HG03571 (cell line): ENCODE measurements at regions not wholly inside any gene's neighbourhood (a gene's known extent, or its start where the extent isn't known, plus 50 kb on each side); places are given as distances from the start of the nearest gene placed in this dataset.

ENCODE experiments used
- ATAC-seq: cut with Tn5 transposase; IDR thresholded peaks from one replicate; pipeline ENCODE4 v1.9.1; 2021; ENCODE audit not compliant: unreplicated experiment

- ATAC-seq: no peak
Observed at GRCh38 chr9:71383308-71383940, 262.0 kb upstream of the TRPM3 start.

- no peak for ATAC-seq
Observed at GRCh38 chr9:71368157-71368556, 246.7 kb upstream of the TRPM3 start.

DNA sequence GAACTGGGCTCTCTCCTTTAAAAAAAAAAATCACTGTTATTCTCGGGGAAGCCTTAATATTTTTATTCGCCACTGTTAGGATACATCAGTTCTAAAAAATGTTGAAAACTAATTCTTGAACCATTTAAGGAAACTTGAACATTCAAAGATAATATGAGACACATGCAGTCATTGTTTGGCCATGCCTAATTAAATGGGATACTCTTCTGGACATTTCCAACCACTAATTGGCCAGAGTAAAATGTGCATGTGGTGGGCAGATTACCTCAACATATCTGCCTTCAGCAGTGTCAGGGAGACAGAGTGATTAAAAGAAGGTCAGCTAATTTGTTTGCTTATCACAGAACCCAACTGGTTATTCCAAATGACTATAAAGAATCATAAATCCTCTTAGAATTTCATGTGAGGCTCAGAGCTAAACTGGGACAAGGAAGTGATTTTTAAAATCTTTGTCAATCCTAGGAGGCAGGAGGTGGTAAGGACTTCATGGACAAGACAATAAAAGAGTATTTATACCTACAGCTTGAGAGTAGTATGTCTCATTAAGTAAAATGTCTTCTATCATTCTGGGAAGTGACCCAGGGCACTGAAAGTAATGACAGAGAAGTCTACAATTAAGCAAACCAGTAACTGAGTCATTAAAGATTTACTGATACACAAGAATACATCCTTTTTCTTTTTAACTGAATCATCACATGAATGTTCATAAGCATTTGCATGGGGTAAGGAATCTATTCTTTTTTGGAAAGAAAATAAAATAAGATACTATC lies 242.9 kb upstream of the TRPM3 start:
- no peak for ATAC-seq

- ATAC-seq: no peak
Observed at GRCh38 chr9:71363286-71363961, 242.0 kb upstream of the TRPM3 start.

- ATAC-seq: no peak
Observed at GRCh38 chr9:71361357-71361756, 239.9 kb upstream of the TRPM3 start.

DNA sequence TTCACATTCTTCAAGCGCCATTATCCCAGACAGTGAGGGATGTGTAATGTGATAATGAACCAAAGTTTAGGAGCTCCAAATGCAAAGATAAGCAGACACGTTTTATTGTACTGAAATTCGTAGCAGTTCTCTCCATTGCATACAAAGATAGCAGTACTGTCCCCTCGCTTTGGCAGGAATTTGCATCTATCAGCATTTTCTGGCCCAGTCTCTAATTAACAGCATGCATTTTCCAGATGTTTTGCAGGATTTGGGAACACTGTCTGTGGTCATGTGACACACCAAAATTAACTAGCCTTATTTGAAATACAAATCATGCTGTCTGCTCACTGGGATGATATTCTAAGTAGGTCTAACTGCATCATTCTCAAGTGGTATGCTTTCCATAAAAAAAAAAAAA lies 235.9 kb upstream of the TRPM3 start:
- no peak for ATAC-seq

DNA sequence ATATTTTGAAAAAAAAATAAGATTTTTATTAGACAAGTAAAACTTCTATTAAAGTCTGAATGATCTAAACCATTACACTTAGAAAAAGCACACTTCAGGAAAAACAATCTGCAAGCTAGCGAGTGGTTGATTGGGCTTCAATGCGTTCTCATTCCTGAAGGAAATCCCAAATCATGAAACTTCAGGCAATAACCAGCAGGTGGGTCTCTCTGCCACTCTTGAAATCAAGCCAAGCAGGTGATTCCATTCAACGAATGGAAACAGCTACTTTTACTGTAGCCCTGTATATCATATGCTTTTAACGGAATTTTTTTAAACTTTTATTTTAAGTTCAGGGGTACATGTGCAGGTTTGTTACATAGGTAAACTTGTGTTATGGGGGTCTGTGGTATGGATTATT lies 234.5 kb upstream of the TRPM3 start:
- ATAC-seq: no peak

GRCh38 chr9:71353720-71354119 lies 232.3 kb upstream of the TRPM3 start:
- ATAC-seq: no peak

DNA sequence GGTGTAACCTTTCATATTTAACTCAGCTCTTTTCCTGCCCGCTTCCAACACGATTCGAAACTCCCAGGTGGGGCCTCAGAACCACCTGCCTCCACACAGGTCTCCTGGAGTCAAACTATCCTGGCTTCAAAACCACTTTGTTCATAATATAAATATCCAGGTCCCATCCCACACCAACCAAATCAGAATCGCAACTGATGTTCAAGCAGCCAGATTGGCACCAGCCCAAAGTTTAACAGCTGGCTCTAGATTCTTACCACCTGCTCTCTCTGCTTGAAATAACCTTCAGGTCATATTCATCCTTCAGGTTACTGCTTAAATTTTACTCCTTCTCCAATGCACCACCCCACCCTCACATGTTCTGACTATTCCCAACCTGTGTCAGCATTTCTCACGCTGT lies 231.4 kb upstream of the TRPM3 start:
- ATAC-seq: no peak

GRCh38 chr9:71349218-71349617 lies 227.8 kb upstream of the TRPM3 start:
- ATAC-seq: no peak

- ATAC-seq: no peak
Observed at GRCh38 chr9:71333321-71333720, 211.9 kb upstream of the TRPM3 start.

DNA sequence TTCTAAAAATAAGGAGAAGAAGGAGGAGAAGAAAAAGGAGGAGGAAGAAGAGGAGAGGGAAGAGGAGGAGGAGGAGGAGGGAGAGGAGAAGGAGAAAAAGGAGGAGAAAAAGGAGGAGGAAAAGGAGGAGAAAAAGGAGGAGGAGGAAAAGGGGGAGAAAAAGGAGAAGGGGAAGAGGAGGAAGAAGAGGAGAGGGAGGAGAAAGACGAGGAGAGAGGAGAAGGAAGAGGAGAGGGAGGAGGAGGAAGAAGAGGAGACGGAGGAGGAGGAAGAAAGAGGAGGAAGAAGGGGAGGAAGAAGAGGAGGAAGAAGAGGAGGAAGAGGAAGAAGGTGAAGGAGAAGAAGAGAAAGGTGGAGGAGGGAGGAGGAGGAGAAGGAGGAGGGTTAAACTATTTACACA lies 210.2 kb upstream of the TRPM3 start:
- ATAC-seq: no peak

- no peak for ATAC-seq
Observed at GRCh38 chr9:71329873-71330272, 208.5 kb upstream of the TRPM3 start.

- ATAC-seq: no peak
Observed at GRCh38 chr9:71326360-71326759, 204.9 kb upstream of the TRPM3 start.

- no peak for ATAC-seq
Observed at GRCh38 chr9:71323357-71323756, 201.9 kb upstream of the TRPM3 start.

GRCh38 chr9:71322311-71322710 lies 200.9 kb upstream of the TRPM3 start:
- ATAC-seq: no peak

DNA sequence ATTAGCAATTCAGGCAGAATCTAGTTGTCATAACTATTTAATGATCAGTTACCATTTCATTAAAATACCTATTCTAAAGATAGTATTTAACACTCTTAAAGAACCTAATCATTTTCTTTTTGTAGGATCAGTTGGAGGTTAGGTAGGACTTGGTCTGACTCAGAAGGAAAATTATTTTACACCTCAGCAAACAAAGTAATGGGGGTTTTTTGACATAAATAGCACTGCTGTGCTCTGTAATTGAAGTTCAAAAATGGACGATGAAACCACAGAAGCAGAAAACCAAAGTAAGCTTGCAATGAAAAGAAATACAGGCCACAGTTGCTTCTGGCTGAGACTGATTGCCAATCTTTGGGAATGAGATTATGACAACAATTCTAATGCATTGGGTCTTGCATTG lies 187.0 kb upstream of the TRPM3 start:
- peak; percentile 48 for ATAC-seq

GRCh38 chr9:71306134-71306533 lies 184.7 kb upstream of the TRPM3 start:
- ATAC-seq: no peak

- no peak for ATAC-seq
Observed at GRCh38 chr9:71303351-71303750, 181.9 kb upstream of the TRPM3 start.

DNA sequence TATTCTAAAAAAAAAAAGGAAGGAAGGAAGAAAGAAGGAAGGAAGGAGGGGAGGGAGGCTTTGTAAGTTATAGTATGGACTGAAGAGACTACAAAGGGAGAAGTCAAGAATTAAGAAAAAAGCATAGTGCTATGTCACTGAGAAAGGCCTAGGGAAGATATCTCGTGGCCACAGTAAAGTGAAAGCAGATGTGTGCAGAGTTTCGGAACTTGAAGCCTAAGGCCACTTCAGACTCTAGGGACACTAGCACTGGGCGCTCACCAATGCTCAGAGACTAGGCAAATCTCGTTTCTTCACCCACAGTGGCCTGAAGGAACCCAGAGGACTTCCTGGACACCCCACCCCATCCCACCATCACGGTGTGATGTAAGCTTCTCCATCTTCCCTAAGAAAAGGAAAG lies 181.4 kb upstream of the TRPM3 start:
- peak; percentile 83 for ATAC-seq

DNA sequence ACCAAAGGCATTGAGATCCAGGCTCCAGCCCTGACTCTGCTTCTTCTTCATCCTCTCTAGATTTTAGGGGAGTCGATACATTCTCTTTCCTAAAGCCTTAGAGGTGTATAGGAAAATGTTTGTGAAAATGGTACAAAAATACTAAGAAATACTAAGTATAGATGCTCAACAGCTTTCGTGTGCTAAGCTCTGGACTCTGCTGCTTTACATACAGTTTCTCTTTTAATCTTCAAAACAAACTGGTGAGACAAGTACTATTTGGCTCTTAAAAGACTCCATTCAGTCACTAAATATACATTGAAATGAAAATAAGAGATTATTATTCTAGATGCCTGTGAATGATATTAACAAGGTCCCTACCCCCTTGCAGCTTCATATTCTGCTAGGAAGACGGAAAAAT lies 174.5 kb upstream of the TRPM3 start:
- no peak for ATAC-seq

DNA sequence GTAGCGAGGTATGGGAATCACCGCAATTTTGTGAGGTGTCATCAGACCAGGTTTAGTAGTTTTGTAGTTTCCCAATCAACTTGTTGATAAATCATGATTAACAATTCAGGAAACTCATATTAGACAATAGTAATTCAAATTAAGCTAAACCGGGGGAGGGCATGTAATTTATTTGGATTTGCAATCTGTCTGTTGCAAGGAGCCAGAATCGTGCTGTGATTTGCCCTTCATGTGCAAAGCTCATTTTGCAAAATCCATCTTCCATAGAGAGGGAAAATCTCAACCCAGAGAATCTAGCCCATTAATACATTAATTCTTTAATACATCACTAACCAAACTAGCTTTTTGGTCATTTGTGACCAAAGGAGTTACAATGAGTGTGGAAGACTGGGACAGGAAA lies 164.7 kb upstream of the TRPM3 start:
- ATAC-seq: no peak
